ENCODE measurements at regions not wholly inside any gene's neighbourhood (a gene's known extent, or its start where the extent isn't known, plus 50 kb on each side); places are given as distances from the start of the nearest gene placed in this dataset.

- H3K14ac ChIP-seq (ENCODE audit: insufficient read length), result no peak overlapping the region
- 100% methylated on average over 1 of the region's 1 CpG; no CpG with 5 or more reads in 1 of the 2 experiments for WGBS, 2 experiments (ENCODE audit: extremely low coverage in 1 of 2, insufficient coverage in 1 of 2, insufficient read length in 1 of 2, insufficient replicate concordance in 2 of 2, low coverage in 1 of 2, low lambda C conversion rate in 2 of 2, missing lambda C conversion rate in 1 of 2)
- ChIA-PET POLR2A (ENCODE audit: partially characterized antibody) (no interaction called here), CTCF (ENCODE audit: partially characterized antibody) (no interaction called here)
- no peak overlapping the region for H3K9ac ChIP-seq (replicated peaks in 1 of 4; ENCODE audit: extremely low read depth in 1 of 4, low read depth in 3 of 4, low read length in 3 of 4)
- H2BK5ac ChIP-seq (ENCODE audit: low read depth, low read length), result no peak overlapping the region
- H3K56ac ChIP-seq (replicated peaks; ENCODE audit: insufficient read length, low read depth, low read length), result no peak overlapping the region
- no peak overlapping the region for H2BK120ac ChIP-seq (replicated peaks; ENCODE audit: low read depth, low read length)
- H3K79me2 ChIP-seq (ENCODE audit: control insufficient read depth in 1 of 2, insufficient read depth in 2 of 2, low read length in 2 of 2), result no peaks in the 10 kb centered on the region
- H3K4me2 ChIP-seq (ENCODE audit: insufficient read depth in 1 of 2, low read depth in 2 of 2, low read length in 2 of 2), result no peak overlapping the region
- no peak overlapping the region for H4K8ac ChIP-seq (ENCODE audit: extremely low read depth, insufficient read depth, low read length)
- H3K23ac ChIP-seq (ENCODE audit: insufficient read length), result no peak overlapping the region
- no peak overlapping the region for H4K91ac ChIP-seq (replicated peaks; ENCODE audit: insufficient read length, low read length)
- H4K5ac ChIP-seq (ENCODE audit: insufficient read length, low read depth, low read length), result no peak overlapping the region
- H3K79me1 ChIP-seq (ENCODE audit: low read depth, low read length), result no peaks in the 10 kb centered on the region
- H3K4ac ChIP-seq (replicated peaks; ENCODE audit: insufficient read length, low read depth, low read length), result no peak overlapping the region
- no peaks in the 10 kb centered on the region for H3K36me3 ChIP-seq (ENCODE audit: control insufficient read depth in 2 of 4, insufficient read depth in 4 of 4, low read length in 3 of 4)
- no peak overlapping the region for H2BK12ac ChIP-seq (ENCODE audit: low read depth, low read length)
- H3K4me1 ChIP-seq (replicated peaks in 1 of 4; ENCODE audit: control insufficient read depth in 3 of 4, insufficient read depth in 4 of 4, low read length in 3 of 4), result no peaks in the 10 kb centered on the region
- no peaks in the 10 kb centered on the region for H3K23me2 ChIP-seq (ENCODE audit: low read depth, low read length)
- no peak overlapping the region for H2AK5ac ChIP-seq (ENCODE audit: low read depth, low read length)
- no peak overlapping the region for H2BK20ac ChIP-seq (ENCODE audit: low read length)
- H4K20me1 ChIP-seq (replicated peaks in 1 of 2; ENCODE audit: control insufficient read depth in 1 of 2, insufficient read depth in 2 of 2, low read length in 2 of 2), result no peaks in the 10 kb centered on the region
- no peaks in the 10 kb centered on the region for H3K9me3 ChIP-seq (ENCODE audit: insufficient read depth in 2 of 2, low read depth in 1 of 2, low read length in 1 of 2)
- no peak overlapping the region for H3K18ac ChIP-seq (ENCODE audit: extremely low read depth, low read length)
- H3K27me3 ChIP-seq (replicated peaks in 1 of 4; ENCODE audit: control insufficient read depth in 3 of 4, extremely low read depth in 1 of 4, insufficient read depth in 3 of 4, low read length in 3 of 4), result no peaks in the 10 kb centered on the region
- H3K4me3 ChIP-seq (ENCODE audit: extremely low read depth in 1 of 4, insufficient read depth in 2 of 4, low read depth in 3 of 4, low read length in 4 of 4), result no peak overlapping the region
- no peak for FAIRE-seq
- H2AFZ ChIP-seq (ENCODE audit: low read length), result no peak overlapping the region
- no peak overlapping the region for H2BK15ac ChIP-seq (ENCODE audit: low read length)
- DNase-seq (ENCODE audit: low read depth in 1 of 2, low spot score in 2 of 2), result no peak
- TF ChIP-seq TAF1 (IDR thresholded peaks at IDR 0.05; ENCODE audit: low read depth, low read length) (no peak), BRCA1 (IDR thresholded peaks at IDR 0.05; ENCODE audit: low read depth, low read length) (no peak), NRF1 (IDR thresholded peaks at IDR 0.05; ENCODE audit: low read depth, low read length) (no peak)
- TF ChIP-seq, protein P1, sequence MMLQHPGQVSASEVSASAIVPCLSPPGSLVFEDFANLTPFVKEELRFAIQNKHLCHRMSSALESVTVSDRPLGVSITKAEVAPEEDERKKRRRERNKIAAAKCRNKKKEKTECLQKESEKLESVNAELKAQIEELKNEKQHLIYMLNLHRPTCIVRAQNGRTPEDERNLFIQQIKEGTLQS (IDR thresholded peaks at IDR 0.05; ENCODE audit: insufficient read depth, low read depth, low read length), result no peak
- no peak overlapping the region for H3K27ac ChIP-seq (ENCODE audit: low read depth, low read length)
Measured at GRCh38 chr6:115190534-115190933, 847.7 kb upstream of the HS3ST5 start.
